Adrenal gland (tissue), 5 donors: ENCODE measurements at regions not wholly inside any gene's neighbourhood (a gene's known extent, or its start where the extent isn't known, plus 50 kb on each side); places are given as distances from the start of the nearest gene placed in this dataset.

Experiments
- CTCF ChIP-seq, 6 experiments: fragments of 450-650 bp in 4 of 6; fragments of 200-600 bp in 2 of 6; sonication (generic) in 1 of 6; IDR thresholded peaks; 1 replicate in 5 of 6; 2 replicates in 1 of 6; pipeline versions ENCODE4 v1.5.1 to v1.8.0; 2016 to 2021; ENCODE audit warnings: antibody characterized with exemption in 6 of 6, mild to moderate bottlenecking in 2 of 6, moderate library complexity in 1 of 6
- POLR2A ChIP-seq, 2 donors: fragments of 450-650 bp; IDR thresholded peaks; one replicate each; pipeline ENCODE4 v1.6.1; 2017; ENCODE audit warnings: antibody characterized with exemption in 2 of 2, mild to moderate bottlenecking in 2 of 2, moderate library complexity in 1 of 2
- donor health status: DM: no; HTN: no; CAD: no.

DNA sequence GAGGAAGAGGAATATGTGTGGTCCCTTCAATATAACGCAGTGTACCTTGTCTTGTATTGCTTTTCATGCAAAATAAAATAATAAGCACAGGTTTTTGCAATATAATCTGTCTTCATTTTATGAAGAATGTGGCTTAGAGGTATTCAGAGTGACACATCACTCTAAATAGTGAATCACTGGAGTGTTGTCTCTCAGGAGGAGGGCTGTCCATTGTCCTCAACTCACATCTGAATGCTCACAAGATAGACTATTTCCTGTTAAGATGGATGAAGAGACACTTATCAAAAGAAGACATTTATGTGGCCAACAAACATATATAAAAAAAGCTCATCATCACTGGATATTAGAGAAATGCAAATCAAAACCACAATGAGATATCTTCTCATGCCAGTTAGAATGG is 1147.5 kb upstream of the C9orf72 start:
- no peak for TF ChIP-seq POLR2A (IDR thresholded peaks at IDR 0.05)
- TF ChIP-seq CTCF (IDR thresholded peaks at IDR 0.05) = no peak
